ENCODE measurements at regions not wholly inside any gene's neighbourhood (a gene's known extent, or its start where the extent isn't known, plus 50 kb on each side); places are given as distances from the start of the nearest gene placed in this dataset.

GRCh38 chr11:15748132-15748531 is 608.2 kb downstream of the SOX6 start:
- TF ChIP-seq POLR2AphosphoS5 (IDR thresholded peaks at IDR 0.05) (no peak), CTCF (IDR thresholded peaks at IDR 0.05) (no peak), EP300 (IDR thresholded peaks at IDR 0.05; ENCODE audit: low read depth) (no peak), POLR2A (IDR thresholded peaks at IDR 0.05) (no peak)
- DNase-seq, result no peak
- H3K36me3 ChIP-seq, result no peaks in the 10 kb centered on the region
- H3K4me3 ChIP-seq, result no peak overlapping the region
- intact Hi-C loops (cut with DNase I; ENCODE audit: low total_unique reads), result no loop called here
- in situ Hi-C loops (cut with MboI; ENCODE audit: low pct_ligation_motif_present in 1 of 4, low pct_unique_long_range_greater_than_20kb in 1 of 4, low sequenced_read_pairs in 3 of 4), result no loop called here
- no peaks in the 10 kb centered on the region for H3K9me3 ChIP-seq
- no peak overlapping the region for H3K27ac ChIP-seq
- peaks cover 0 to 1% (median 0%) of the 10 kb centered on the region in 4 donors for H3K4me1 ChIP-seq
- no peaks in the 10 kb centered on the region for H3K27me3 ChIP-seq

GRCh38 chr11:15748741-15749140 is 607.6 kb downstream of the SOX6 start:
- no peaks in the 10 kb centered on the region for H3K36me3 ChIP-seq
- no peak for DNase-seq
- WGBS, 2 donors (ENCODE audit: low coverage in 1 of 2), result 64 to 68% methylated on average over 2 of the region's 2 CpGs
- intact Hi-C loops (cut with DNase I; ENCODE audit: low total_unique reads), result no loop called here
- H3K9me3 ChIP-seq, result no peaks in the 10 kb centered on the region
- H3K4me3 ChIP-seq, result no peak overlapping the region
- no peaks in the 10 kb centered on the region for H3K4me1 ChIP-seq
- TF ChIP-seq POLR2AphosphoS5 (IDR thresholded peaks at IDR 0.05), result no peak
- TF ChIP-seq POLR2A (IDR thresholded peaks at IDR 0.05), result no peak
- no peak for TF ChIP-seq CTCF (IDR thresholded peaks at IDR 0.05)
- TF ChIP-seq EP300 (IDR thresholded peaks at IDR 0.05; ENCODE audit: low read depth), result no peak
- in situ Hi-C loops (cut with MboI; ENCODE audit: low pct_ligation_motif_present in 1 of 4, low pct_unique_long_range_greater_than_20kb in 1 of 4, low sequenced_read_pairs in 3 of 4), result no loop called here
- no peak overlapping the region for H3K27ac ChIP-seq
- H3K27me3 ChIP-seq, result no peaks in the 10 kb centered on the region

GRCh38 chr11:15750535-15751308 is 605.6 kb downstream of the SOX6 start:
- in situ Hi-C loops (cut with MboI; ENCODE audit: low pct_ligation_motif_present in 1 of 4, low pct_unique_long_range_greater_than_20kb in 1 of 4, low sequenced_read_pairs in 3 of 4) (no loop called here), intact Hi-C loops (cut with DNase I; ENCODE audit: low total_unique reads) (no loop called here)
- 73% methylated on average over 5 to 11 of the region's 11 CpGs for WGBS, 2 donors (ENCODE audit: low coverage in 1 of 2)

GRCh38 chr11:15754221-15754620 is 602.1 kb downstream of the SOX6 start:
- no peaks in the 10 kb centered on the region for H3K36me3 ChIP-seq
- TF ChIP-seq POLR2A (IDR thresholded peaks at IDR 0.05), result no peak
- TF ChIP-seq POLR2AphosphoS5 (IDR thresholded peaks at IDR 0.05), result no peak
- TF ChIP-seq EP300 (IDR thresholded peaks at IDR 0.05; ENCODE audit: low read depth), result no peak
- TF ChIP-seq CTCF (IDR thresholded peaks at IDR 0.05), result no peak
- no peaks in the 10 kb centered on the region for H3K27me3 ChIP-seq
- no peak overlapping the region for H3K4me3 ChIP-seq
- WGBS, 2 donors (ENCODE audit: low coverage in 1 of 2), result 55 to 56% methylated on average over 1 of the region's 1 CpG
- no peaks in the 10 kb centered on the region for H3K4me1 ChIP-seq
- intact Hi-C loops (cut with DNase I; ENCODE audit: low total_unique reads), result no loop called here
- no peak for DNase-seq
- H3K27ac ChIP-seq, result no peak overlapping the region
- in situ Hi-C loops (cut with MboI; ENCODE audit: low pct_ligation_motif_present in 1 of 4, low pct_unique_long_range_greater_than_20kb in 1 of 4, low sequenced_read_pairs in 3 of 4), result no loop called here
- H3K9me3 ChIP-seq, result no peaks in the 10 kb centered on the region

More at GRCh38 chr11:15750535-15751308, 605.6 kb downstream of the SOX6 start:
- TF ChIP-seq POLR2AphosphoS5 (IDR thresholded peaks at IDR 0.05) (no peak), CTCF (IDR thresholded peaks at IDR 0.05) (no peak), POLR2A (IDR thresholded peaks at IDR 0.05) (no peak), EP300 (IDR thresholded peaks at IDR 0.05; ENCODE audit: low read depth) (no peak)
- no peaks in the 10 kb centered on the region for H3K36me3 ChIP-seq
- no peak overlapping the region for H3K4me3 ChIP-seq
- H3K27me3 ChIP-seq, result no peaks in the 10 kb centered on the region
- no peaks in the 10 kb centered on the region for H3K9me3 ChIP-seq
- no peaks in the 10 kb centered on the region for H3K4me1 ChIP-seq
- H3K27ac ChIP-seq, result no peak overlapping the region
- DNase-seq, result no peak
